ENCODE measurements at regions not wholly inside any gene's neighbourhood (a gene's known extent, or its start where the extent isn't known, plus 50 kb on each side); places are given as distances from the start of the nearest gene placed in this dataset.

DNA sequence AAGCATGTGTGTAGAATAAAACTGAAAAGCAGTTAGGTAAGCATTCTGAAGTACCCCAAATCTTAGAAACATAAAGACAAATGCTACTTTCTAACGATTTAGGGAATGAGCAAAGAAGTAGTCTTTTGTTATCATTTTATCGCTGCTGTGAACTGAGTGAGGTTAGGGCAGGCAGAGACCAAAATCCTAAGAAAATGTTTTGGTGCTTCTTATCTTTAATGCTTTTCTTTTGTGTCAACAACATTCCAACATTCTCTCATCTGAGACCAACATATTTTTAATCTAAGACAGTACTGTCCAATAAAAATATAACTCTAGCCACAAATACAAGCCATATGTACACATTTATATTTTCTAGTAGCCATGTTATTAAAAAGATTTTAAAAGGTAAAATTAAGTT is 789.4 kb upstream of the PIK3C3 start:
- POLR2A ChIA-PET = no interaction called here
- peaks cover 6% of the 10 kb centered on the region for H3K9me3 Mint-ChIP-seq (ENCODE audit: insufficient read depth)
- H3K4me3 Mint-ChIP-seq = no peak overlapping the region
- H3K36me3 Mint-ChIP-seq (ENCODE audit: low read depth) = no peaks in the 10 kb centered on the region
- ATAC-seq (no peak), DNase-seq (no peak)
- H3K27me3 Mint-ChIP-seq (ENCODE audit: low read depth) = no peaks in the 10 kb centered on the region
- no peaks in the 10 kb centered on the region for H3K4me1 Mint-ChIP-seq (ENCODE audit: low read depth)
- no peak overlapping the region for H3K27ac Mint-ChIP-seq
- CTCF ChIA-PET = no interaction called here

DNA sequence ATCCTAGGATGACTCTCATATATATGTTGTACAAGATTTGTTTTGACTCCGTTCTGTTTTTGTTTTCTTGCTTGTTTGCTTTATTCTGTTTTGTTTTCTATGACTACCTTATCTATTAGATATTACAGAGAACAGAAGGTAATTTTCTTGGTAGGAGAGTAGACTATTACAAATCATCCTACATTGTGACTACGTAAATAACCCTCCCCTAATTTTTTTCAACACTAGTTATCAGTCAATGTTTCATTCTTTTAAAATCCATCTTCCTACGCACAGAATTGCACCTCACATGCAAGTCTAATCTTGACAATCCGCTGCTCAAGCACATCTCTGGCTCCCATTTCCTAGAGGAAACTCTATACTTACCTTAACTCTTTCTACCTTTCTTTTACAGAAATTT is 792.3 kb upstream of the PIK3C3 start:
- no peaks in the 10 kb centered on the region for H3K27me3 Mint-ChIP-seq (ENCODE audit: low read depth)
- no peaks in the 10 kb centered on the region for H3K36me3 Mint-ChIP-seq (ENCODE audit: low read depth)
- POLR2A ChIA-PET = no interaction called here
- H3K4me1 Mint-ChIP-seq (ENCODE audit: low read depth) = no peaks in the 10 kb centered on the region
- DNase-seq (no peak), ATAC-seq (no peak)
- CTCF ChIA-PET = no interaction called here
- peaks cover 6% of the 10 kb centered on the region for H3K9me3 Mint-ChIP-seq (ENCODE audit: insufficient read depth)
- no peak overlapping the region for H3K27ac Mint-ChIP-seq
- H3K4me3 Mint-ChIP-seq = no peak overlapping the region

GRCh38 chr18:41162191-41162590 is 792.8 kb upstream of the PIK3C3 start:
- DNase-seq = no peak
- Mint-ChIP-seq H3K9me3 (ENCODE audit: insufficient read depth) (peaks cover 6% of the 10 kb centered on the region), H3K4me3 (no peak overlapping the region), H3K27me3 (ENCODE audit: low read depth) (no peaks in the 10 kb centered on the region), H3K36me3 (ENCODE audit: low read depth) (no peaks in the 10 kb centered on the region), H3K4me1 (ENCODE audit: low read depth) (no peaks in the 10 kb centered on the region), H3K27ac (no peak overlapping the region)
- ChIA-PET CTCF (no interaction called here), POLR2A (no interaction called here)
- ATAC-seq = no peak

DNA sequence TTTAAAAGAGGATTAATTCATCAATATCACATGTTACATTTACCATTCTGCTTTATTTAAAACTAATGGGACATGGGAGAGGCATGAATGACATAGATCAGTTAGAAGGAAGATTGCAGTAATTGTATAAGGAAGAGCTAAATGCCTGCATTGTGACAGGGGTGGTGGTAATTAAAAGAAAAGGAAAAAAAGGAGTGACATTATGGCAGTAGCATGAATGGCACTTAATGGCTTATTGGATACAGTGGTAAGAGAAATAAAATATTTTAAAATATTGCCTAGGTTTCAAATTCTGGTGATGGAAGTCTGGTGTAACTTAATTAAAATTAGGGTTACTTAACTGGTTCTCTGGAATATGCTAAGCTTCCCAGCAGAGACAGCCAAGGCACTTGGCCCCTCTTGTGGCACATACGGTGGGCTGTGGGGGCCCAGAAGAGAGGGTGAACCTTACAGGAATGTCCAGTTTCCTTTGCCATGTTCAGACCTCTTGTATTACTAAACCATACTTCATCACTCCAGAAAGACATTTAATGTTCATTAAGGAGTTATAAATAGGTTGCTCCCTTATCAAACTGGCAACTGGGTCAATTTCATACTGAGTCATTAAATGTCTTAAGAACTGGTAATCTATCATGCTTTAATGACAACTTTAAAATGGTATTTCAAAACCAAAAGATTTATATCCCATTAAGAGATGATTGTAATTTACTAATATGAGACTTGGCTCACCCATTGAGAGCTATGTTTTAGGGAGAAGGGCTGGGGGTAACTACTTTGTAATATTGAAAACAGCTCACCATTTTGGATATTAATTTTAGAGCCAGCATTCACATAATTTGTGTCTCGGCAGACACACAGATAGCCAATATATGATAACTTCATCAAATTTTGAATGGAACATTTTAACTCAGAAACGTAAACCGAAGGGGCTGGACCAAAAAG is 798.9 kb upstream of the PIK3C3 start:
- peaks cover 7% of the 10 kb centered on the region for H3K9me3 Mint-ChIP-seq (ENCODE audit: insufficient read depth)
- POLR2A ChIA-PET = no interaction called here
- H3K27me3 Mint-ChIP-seq (ENCODE audit: low read depth) = no peaks in the 10 kb centered on the region
- H3K27ac Mint-ChIP-seq = no peak overlapping the region
- no peaks in the 10 kb centered on the region for H3K36me3 Mint-ChIP-seq (ENCODE audit: low read depth)
- CTCF ChIA-PET = no interaction called here
- no peak for ATAC-seq
- no peak for DNase-seq
- H3K4me1 Mint-ChIP-seq (ENCODE audit: low read depth) = no peaks in the 10 kb centered on the region
- no peak overlapping the region for H3K4me3 Mint-ChIP-seq

- Mint-ChIP-seq H3K9me3 (ENCODE audit: insufficient read depth) (peaks cover 7% of the 10 kb centered on the region), H3K4me3 (no peak overlapping the region), H3K4me1 (ENCODE audit: low read depth) (no peaks in the 10 kb centered on the region), H3K27me3 (ENCODE audit: low read depth) (no peaks in the 10 kb centered on the region), H3K36me3 (ENCODE audit: low read depth) (no peaks in the 10 kb centered on the region), H3K27ac (no peak overlapping the region)
- ATAC-seq (no peak), DNase-seq (no peak)
- ChIA-PET POLR2A (no interaction called here), CTCF (no interaction called here)
These were observed 800.0 kb upstream of the PIK3C3 start for GRCh38 chr18:41155025-41155424.

- ATAC-seq = no peak
- Mint-ChIP-seq H3K9me3 (ENCODE audit: insufficient read depth) (peaks cover 7% of the 10 kb centered on the region), H3K36me3 (ENCODE audit: low read depth) (no peaks in the 10 kb centered on the region), H3K27me3 (ENCODE audit: low read depth) (no peaks in the 10 kb centered on the region), H3K4me3 (no peak overlapping the region), H3K4me1 (ENCODE audit: low read depth) (no peaks in the 10 kb centered on the region), H3K27ac (no peak overlapping the region)
- DNase-seq = no peak
- ChIA-PET POLR2A (no interaction called here), CTCF (no interaction called here)
These were observed 801.2 kb upstream of the PIK3C3 start for GRCh38 chr18:41153871-41154270.

DNA sequence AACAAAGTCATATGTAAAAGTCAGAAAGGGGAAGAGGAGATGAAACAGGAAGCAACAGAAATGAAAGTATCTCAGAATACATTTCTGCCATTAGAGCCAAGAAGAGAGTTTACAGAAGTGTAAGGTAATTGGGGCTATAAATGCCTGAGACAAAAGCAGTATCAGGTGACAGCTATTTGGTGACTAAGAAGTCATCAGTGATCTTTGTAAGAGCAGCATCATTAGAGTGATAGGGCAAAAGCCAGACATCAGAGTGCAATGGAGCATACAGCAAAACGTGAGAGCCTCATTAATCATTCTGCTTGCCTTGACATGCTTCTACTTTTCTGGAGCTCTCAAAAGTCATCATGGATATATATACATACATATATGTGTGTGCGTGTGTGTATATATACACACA is 804.7 kb upstream of the PIK3C3 start:
- POLR2A ChIA-PET = no interaction called here
- Mint-ChIP-seq H3K27me3 (ENCODE audit: low read depth) (no peaks in the 10 kb centered on the region), H3K36me3 (ENCODE audit: low read depth) (no peaks in the 10 kb centered on the region), H3K4me3 (no peak overlapping the region), H3K27ac (no peak overlapping the region), H3K4me1 (ENCODE audit: low read depth) (no peaks in the 10 kb centered on the region), H3K9me3 (ENCODE audit: insufficient read depth) (peaks cover 7% of the 10 kb centered on the region)
- DNase-seq (no peak), ATAC-seq (no peak)
- CTCF ChIA-PET = no interaction called here

DNA sequence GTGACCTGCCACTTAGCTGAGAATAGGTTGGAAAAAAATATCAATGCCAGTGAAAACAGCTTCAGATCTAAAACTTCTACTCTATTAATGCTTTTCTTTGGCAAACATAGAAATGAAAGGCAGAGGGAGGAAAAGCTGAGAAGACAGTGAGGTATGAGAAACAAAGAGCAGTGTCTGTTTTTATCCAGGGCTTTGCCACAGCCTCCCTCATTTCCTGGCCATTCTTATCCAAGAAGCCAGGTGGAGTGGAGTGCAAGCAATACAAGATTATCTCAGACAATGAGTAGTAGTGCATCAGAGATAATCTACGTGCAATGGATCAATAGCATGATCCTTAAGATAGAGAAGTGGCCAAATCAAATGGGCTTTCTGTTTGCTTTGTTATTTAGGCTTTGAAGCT is 808.7 kb upstream of the PIK3C3 start:
- no peaks in the 10 kb centered on the region for H3K36me3 Mint-ChIP-seq (ENCODE audit: low read depth)
- CTCF ChIA-PET = no interaction called here
- POLR2A ChIA-PET = no interaction called here

DNA sequence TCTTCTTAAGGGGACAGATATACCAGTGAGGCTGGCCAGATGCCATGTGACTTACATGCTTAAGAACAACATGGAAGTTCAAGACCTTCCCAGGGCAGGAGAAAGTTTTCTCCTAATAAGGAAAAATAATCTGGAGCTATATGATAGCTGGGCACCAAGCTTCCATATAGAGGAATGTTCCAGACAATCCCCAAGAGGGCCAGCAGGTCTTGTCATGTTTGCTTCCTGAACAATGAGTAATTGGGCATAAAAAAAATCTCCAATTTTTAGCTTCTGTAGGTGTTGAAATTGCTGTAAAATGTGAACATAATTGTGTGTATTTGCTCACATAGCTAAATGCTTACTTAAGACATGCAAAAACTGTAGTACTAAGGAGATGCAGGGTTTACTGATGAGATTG is 809.5 kb upstream of the PIK3C3 start:
- Mint-ChIP-seq H3K27me3 (ENCODE audit: low read depth) (no peaks in the 10 kb centered on the region), H3K4me1 (ENCODE audit: low read depth) (no peaks in the 10 kb centered on the region), H3K4me3 (no peak overlapping the region), H3K27ac (no peak overlapping the region), H3K36me3 (ENCODE audit: low read depth) (no peaks in the 10 kb centered on the region), H3K9me3 (ENCODE audit: insufficient read depth) (peaks cover 4% of the 10 kb centered on the region)
- ChIA-PET CTCF (no interaction called here), POLR2A (no interaction called here)
- DNase-seq (no peak), ATAC-seq (no peak)

More for the DNA sequence above, 808.7 kb upstream of the PIK3C3 start:
- H3K4me1 Mint-ChIP-seq (ENCODE audit: low read depth) = no peaks in the 10 kb centered on the region
- peaks cover 4% of the 10 kb centered on the region for H3K9me3 Mint-ChIP-seq (ENCODE audit: insufficient read depth)
- no peak for ATAC-seq
- no peak for DNase-seq
- no peak overlapping the region for H3K27ac Mint-ChIP-seq
- no peaks in the 10 kb centered on the region for H3K27me3 Mint-ChIP-seq (ENCODE audit: low read depth)
- no peak overlapping the region for H3K4me3 Mint-ChIP-seq

DNA sequence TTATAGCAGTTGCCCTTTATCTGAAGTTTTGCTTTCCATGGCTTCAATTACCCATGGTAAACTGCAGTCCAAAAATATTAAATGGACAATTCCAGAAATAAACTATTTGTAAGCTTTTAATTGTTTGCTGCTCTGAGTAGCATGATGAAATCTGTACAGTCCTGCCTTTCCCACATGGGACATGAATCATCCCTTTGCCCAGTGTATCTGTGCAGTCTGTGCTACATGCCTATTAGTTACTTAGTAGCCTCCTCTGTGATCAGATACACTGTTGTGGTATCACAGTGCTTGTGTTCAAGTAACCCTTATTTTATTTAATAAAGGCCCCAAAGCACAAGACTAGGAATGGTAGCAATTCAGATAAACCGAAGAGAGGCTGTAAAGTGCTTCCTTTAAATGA is 810.6 kb upstream of the PIK3C3 start:
- ChIA-PET CTCF (no interaction called here), POLR2A (no interaction called here)
- Mint-ChIP-seq H3K27ac (no peak overlapping the region), H3K4me1 (ENCODE audit: low read depth) (no peaks in the 10 kb centered on the region), H3K27me3 (ENCODE audit: low read depth) (no peaks in the 10 kb centered on the region), H3K4me3 (no peak overlapping the region), H3K36me3 (ENCODE audit: low read depth) (no peaks in the 10 kb centered on the region), H3K9me3 (ENCODE audit: insufficient read depth) (peaks cover 4% of the 10 kb centered on the region)
- ATAC-seq = no peak
- no peak for DNase-seq

GRCh38 chr18:41140506-41140905 is 814.5 kb upstream of the PIK3C3 start:
- Mint-ChIP-seq H3K4me3 (no peak overlapping the region), H3K27ac (no peak overlapping the region), H3K4me1 (ENCODE audit: low read depth) (no peaks in the 10 kb centered on the region), H3K27me3 (ENCODE audit: low read depth) (no peaks in the 10 kb centered on the region), H3K9me3 (ENCODE audit: insufficient read depth) (peaks cover 4% of the 10 kb centered on the region), H3K36me3 (ENCODE audit: low read depth) (no peaks in the 10 kb centered on the region)
- DNase-seq (no peak), ATAC-seq (no peak)
- CTCF ChIA-PET = no interaction called here
- POLR2A ChIA-PET = no interaction called here

DNA sequence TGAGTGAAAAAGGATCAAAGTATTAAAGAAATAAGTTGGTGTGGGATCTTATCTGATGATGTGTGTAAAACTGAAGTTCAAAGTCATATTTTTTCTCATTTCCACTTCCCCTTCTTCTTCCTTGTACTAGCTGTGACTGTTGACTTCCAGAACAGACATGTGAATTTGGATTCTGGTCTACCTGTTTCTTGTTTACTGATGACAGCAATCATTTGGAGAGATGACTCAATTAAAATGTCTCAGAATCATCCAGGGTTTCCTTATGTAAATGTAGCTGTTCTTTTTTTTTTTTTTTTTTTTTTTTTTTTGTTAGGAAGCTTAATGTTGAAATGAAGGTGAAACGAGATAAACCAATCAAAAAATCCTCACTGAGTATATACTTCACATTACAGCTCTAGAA is 819.9 kb upstream of the PIK3C3 start:
- ChIA-PET POLR2A (no interaction called here), CTCF (no interaction called here)
- no peak for DNase-seq
- Mint-ChIP-seq H3K4me1 (ENCODE audit: low read depth) (no peaks in the 10 kb centered on the region), H3K27me3 (ENCODE audit: low read depth) (no peaks in the 10 kb centered on the region), H3K36me3 (ENCODE audit: low read depth) (no peaks in the 10 kb centered on the region), H3K9me3 (ENCODE audit: insufficient read depth) (no peaks in the 10 kb centered on the region), H3K27ac (no peak overlapping the region), H3K4me3 (no peak overlapping the region)
- ATAC-seq = no peak

GRCh38 chr18:41134426-41134825 is 820.6 kb upstream of the PIK3C3 start:
- Mint-ChIP-seq H3K27me3 (ENCODE audit: low read depth) (no peaks in the 10 kb centered on the region), H3K4me3 (no peak overlapping the region), H3K27ac (no peak overlapping the region), H3K4me1 (ENCODE audit: low read depth) (no peaks in the 10 kb centered on the region), H3K9me3 (ENCODE audit: insufficient read depth) (no peaks in the 10 kb centered on the region), H3K36me3 (ENCODE audit: low read depth) (no peaks in the 10 kb centered on the region)
- no peak for DNase-seq
- no peak for ATAC-seq
- ChIA-PET CTCF (no interaction called here), POLR2A (no interaction called here)
